ENCODE measurements at regions not wholly inside any gene's neighbourhood (a gene's known extent, or its start where the extent isn't known, plus 50 kb on each side); places are given as distances from the start of the nearest gene placed in this dataset.
"Not testable (repeated sequence)": the region's sequence is repeated elsewhere in the genome, so short reads cannot be mapped to it uniquely, and the experiment has no call there.

GRCh38 chr9:106467113-106467864 lies 395.7 kb upstream of the ZNF462 start:
- DNase-seq, result no peak

- DNase-seq, result no peak
Observed at GRCh38 chr9:106467865-106468164, 395.2 kb upstream of the ZNF462 start.

DNA sequence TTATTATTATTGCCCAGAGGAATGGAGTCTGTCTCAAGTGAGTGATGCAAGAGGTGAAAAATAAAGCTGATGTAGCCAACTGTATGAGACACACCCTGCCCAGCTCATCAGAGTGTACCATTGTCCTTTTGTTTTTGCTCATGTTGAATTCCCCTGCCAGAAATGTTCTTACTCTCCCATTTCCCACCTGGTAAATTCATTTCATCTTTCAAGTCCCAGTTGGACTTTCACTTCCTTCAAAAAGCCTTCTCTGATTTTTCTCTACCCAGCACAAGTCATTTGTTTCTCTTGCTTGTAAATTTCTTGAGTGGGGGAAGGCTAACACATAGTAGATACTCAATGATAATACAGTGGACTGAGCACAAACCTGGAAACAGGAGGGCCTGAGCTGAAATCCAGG lies 394.5 kb upstream of the ZNF462 start:
- DNase-seq, result no peak

DNA sequence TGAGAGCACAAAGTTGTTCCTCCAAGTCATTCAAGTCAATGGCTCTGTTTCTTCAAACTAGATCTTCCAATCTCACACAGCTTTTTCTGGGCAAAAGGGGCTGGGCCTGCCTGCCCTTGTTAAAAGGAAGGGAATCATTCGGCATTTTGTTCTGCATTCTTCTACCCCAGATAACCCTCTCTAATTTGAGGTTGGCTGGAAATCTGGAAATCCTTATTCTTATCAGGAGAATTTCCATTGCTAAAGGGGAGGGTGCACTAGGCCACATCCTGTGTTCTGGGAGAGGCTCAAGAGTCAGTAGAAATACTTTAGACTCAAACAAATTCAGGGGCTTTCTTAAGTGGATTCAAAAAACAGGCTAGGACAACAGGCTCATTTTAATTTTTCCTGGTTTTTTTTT lies 384.7 kb upstream of the ZNF462 start:
- DNase-seq, result no peak

DNA sequence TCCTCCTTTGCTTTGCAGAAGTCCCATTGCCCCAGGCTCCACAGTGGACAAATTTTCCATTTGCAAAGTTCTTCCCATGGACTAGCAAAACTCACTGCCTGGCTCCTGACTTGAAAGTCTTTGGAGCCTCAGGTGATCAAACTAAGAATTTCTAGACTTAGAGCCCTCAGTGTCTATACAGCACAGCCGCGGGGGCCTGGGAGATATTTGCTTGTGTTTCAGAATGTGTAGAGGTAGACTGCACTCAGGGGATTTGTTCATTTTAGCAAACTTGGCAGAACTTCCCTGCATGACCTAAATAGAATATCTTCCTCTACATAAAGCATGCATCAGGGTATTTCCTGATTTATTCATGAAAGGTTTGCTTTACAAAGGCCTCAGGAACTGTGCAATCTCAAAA lies 384.2 kb upstream of the ZNF462 start:
- DNase-seq, result no peak

GRCh38 chr9:106479679-106480078 lies 383.3 kb upstream of the ZNF462 start:
- DNase-seq, result no peak

DNA sequence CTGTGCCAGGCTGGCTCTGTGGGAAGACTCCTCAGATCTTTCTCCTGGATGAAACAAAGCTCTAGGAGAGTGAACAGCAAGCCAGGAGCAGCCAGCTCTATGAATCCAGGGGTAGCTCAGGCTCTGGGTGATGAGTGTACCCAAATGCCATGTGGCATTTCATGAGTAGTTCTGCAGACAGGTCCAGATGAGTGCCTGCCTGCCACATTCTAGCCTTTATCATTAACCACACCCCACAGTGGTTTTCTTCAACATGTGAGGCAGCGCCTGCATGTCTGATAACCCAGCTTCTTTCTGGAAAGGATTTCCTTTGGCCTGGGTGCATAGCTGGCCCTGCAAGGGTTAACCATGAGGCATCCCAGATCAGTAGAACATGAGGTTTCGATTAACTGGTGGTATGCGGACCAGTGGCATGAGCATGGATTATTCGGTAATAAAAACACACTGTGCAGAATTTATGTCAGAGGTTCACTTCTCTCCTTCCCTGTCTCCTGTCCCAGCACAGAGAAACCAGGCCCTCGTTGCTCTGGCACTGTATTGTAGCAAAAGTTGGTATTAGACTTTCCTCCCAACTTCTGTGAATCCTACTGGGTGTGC lies 381.9 kb upstream of the ZNF462 start:
- DNase-seq, result no peak

DNA sequence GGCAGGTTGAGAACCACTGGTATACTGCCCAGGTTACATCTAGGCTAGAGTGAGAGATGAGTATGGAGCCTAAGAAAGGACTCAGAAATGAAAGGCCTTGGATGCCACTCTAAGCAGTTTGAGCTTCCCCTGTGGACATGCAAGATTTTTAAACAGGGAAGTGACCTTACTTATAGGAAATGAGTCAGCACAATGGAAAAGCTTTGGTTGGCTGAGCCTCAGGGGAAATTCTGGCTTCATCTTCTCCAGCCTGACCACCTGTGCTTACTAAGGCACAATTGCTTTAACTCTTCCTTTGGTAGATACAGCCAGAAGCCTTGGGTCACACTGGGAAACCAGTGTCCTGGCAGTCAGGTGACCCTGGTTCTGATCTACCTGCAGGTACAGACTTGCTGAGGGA lies 380.2 kb upstream of the ZNF462 start:
- no peak for DNase-seq

DNA sequence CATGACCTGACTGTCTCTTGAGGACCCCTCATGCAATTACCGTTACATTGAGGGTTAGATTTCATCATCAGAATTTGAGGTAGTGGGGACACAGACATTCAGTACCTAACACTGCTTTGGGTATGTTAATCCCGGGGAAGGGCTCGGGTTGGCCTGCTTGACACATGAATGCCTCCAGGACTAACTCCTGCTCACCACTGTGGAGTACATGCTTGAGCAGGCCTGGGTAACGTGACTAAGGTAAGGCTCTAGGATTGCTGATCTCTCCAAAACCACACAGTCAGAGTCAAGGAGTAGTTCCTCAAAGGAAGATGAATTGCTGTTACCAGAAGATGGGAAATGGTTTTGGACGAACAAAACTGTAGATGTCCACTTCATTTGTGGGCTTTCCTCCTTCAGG lies 376.3 kb upstream of the ZNF462 start:
- DNase-seq, result no peak

DNA sequence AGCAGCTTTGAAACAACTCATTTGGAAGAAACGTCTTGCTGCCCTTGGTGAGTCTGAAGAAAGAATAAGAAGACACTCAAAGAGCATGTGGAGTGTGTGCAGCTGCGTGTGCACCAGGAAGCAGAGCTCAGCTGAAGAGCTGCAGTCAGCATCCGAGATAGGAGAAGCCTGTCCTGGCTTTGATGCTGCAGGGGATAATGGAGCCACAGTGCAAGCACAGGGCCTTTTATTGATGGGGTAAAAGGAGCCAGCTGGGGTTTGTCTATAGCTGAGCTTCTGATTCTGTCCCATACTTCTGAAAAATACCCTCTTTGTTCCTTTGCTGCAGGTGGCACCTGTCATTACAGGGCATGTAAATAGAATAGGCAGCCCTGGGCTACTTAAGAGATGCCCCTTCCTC lies 375.7 kb upstream of the ZNF462 start:
- no peak for DNase-seq

DNA sequence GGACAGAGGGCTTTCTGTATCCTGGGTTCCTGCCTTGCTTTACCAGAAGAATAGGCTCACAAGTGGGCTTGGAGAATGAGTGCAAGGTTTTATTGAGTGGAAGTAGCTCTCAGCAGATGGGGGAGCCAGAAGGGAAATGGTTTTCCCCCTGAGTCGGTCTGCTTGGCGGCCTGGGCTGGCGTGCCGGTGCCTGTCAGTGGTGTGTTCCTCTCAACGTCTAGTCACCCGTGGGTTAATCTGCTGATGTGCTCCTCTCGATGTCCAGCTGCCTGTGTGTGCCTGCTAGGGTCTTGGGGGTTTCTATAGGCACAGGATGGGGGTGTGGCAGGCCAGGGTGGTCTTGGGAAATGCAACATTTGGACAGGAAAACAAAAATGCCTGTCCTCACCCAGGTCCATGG lies 370.8 kb upstream of the ZNF462 start:
- not testable (repeated sequence) for DNase-seq

DNA sequence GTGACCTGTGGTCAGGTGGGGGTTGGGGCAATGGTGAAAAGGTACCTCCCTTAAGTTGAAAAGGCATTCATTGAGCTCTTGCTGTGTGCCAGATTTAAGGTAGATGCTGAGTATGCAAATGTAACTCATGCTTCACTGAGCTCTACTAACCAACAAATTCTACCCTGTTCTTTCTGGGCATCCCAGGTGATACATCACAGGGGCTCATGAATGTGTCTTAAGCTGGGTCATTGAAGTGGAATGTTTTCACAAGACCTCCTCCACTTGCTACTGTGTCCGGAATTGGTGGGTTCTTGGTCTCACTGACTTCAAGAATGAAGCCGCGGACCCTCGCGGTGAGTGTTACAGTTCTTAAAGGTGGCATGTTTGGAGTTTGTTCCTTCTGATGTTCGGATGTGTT lies 362.8 kb upstream of the ZNF462 start:
- no peak for DNase-seq

GRCh38 chr9:106501210-106501609 lies 361.8 kb upstream of the ZNF462 start:
- not testable (repeated sequence) for DNase-seq

- no peak for DNase-seq
Observed at GRCh38 chr9:106502930-106503329, 360.0 kb upstream of the ZNF462 start.

- no peak for DNase-seq
Observed at GRCh38 chr9:106503759-106504158, 359.2 kb upstream of the ZNF462 start.

- DNase-seq, result no peak
Observed at GRCh38 chr9:106526716-106527204, 336.2 kb upstream of the ZNF462 start.

DNA sequence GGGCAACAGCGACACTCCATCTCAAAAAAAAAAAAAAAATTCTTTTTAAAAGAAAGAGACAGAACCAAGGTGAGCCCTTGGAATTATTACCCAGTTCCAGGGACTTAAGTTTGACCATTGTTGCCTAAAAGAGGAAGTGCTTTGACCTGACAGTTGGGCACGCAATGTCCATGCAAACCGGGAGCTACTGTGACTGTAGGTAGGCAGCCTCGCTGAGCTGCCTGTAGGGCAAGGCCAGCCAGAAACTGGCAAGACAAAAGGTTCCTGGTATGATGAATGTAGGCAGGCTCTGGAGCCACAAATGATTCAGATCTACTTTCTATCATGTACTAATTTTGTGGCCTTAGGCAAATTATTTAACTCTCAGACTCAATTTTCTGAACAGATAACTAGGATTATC lies 334.8 kb upstream of the ZNF462 start:
- no peak for DNase-seq

GRCh38 chr9:106529616-106530015 lies 333.4 kb upstream of the ZNF462 start:
- DNase-seq, result no peak

DNA sequence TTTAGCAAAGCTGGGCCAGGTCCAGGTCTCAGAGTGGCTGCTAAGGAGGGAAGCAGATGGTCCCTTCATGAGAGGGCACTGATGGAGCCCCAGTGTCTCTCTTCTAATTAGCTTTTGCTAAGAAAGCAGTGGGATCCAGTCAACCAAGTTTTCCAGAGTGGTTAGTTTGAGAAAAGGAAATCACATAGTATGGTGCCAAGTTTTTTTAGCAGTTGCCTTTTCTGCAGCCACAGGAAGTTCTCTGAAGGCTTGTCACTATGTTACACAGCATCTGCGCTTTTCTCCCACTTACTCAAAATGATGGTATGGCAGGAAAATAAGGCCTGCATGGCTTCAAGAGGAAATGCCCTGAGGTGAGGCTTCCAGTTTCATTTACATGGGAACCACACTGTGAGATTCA lies 331.5 kb upstream of the ZNF462 start:
- DNase-seq, result no peak

DNA sequence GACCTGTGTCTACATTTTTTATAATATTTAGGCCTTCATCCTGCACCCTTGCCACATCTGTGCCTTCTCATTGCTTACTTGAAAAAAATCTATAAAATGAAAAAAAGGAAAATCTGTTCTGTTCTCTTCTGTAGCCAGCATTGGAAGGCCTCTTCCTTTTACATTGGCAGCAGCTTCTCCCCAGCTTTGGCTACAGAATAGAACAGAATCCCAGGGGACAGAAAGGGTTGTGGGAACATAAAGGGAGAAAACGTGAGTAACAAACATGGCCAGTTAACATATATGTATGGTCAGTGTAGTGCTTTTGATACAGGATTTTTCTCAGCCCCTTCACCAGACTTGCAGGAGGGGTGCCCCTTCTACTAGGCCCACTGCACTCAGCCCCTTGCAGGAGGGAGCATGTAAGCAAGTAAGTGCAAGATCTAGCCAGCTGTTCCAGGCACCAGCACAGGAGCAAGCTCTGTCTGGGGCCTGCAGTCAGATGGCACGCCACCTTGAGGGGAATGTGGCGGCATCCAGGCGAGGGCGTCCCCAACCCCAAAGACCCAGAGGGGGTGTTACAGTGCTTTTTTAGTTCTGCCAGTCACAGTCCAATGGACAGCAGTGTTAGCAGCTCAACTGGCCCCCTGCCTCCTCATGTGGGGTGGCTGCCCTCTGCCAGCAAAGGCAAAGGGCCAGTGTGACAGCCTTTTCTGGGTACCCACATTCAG lies 330.5 kb upstream of the ZNF462 start:
- DNase-seq, result no peak

DNA sequence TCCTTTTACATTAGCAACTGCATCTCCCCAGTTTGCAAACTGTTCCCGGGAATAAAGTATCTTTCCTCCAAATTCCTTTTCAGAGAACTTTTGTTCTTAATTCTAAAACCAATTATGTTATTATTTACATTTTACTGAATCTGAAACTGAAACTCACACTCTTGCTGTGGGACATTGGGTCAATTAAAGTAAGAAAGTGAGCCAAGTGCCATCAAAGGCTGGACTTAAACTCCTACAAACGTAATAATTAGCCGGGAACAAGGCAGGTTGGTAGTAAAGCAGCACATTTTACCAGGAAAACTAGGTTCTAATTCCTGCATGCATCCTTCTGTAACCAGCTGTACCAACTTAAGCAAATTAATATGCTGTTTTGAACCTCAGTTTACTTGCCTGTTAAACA lies 328.2 kb upstream of the ZNF462 start:
- no peak for DNase-seq

- no peak for DNase-seq
Observed at GRCh38 chr9:106535439-106535838, 327.5 kb upstream of the ZNF462 start.

GRCh38 chr9:106557996-106558667 lies 304.8 kb upstream of the ZNF462 start:
- DNase-seq, result no peak

DNA sequence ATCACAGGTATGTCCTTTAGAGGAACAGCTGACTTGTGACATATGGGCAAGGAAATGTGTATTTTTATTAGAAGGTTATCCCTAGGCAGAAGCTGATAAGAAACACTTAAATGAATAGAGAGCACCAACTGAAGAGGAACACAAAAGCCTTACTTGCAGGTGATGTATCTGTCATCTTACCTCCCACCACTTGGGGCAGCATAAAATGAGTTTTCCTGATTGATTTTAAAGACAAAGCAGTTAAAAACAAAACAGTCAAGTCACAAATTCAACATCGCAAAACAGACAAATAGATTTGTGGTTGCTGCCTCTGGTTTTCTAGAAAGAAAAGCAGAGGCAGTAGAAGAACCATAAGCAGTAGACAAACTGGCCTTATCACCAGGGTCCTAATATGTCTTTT lies 302.4 kb upstream of the ZNF462 start:
- no peak for DNase-seq

Data from activated CD8-positive, alpha-beta memory T cell treated with anti-CD3 and anti-CD28 coated beads for 24 hours (primary cell).